ENCODE measurements at regions not wholly inside any gene's neighbourhood (a gene's known extent, or its start where the extent isn't known, plus 50 kb on each side); places are given as distances from the start of the nearest gene placed in this dataset.

- Histone ChIP-seq H3K27me3 (ENCODE audit: low read depth, low read length) (no peaks in the 10 kb centered on the region), H3K27ac (ENCODE audit: low read length) (no peak overlapping the region), H3K4me1 (ENCODE audit: control insufficient read depth in 1 of 2, insufficient read depth in 2 of 2, low read length in 2 of 2) (no peaks in the 10 kb centered on the region), H3K36me3 (ENCODE audit: control insufficient read depth in 1 of 2, insufficient read depth in 2 of 2, low read length in 2 of 2) (no peaks in the 10 kb centered on the region), H3K9me3 (ENCODE audit: control insufficient read depth in 1 of 2, low read length in 2 of 2) (no peaks in the 10 kb centered on the region), H3K4me3 (ENCODE audit: low read depth in 1 of 2, low read length in 2 of 2) (no peak overlapping the region)
Measured at GRCh38 chr4:34009951-34010350, 2234.4 kb downstream of the ARAP2 start.

- Histone ChIP-seq H3K27ac (ENCODE audit: low read length) (no peak overlapping the region), H3K36me3 (ENCODE audit: control insufficient read depth in 1 of 2, insufficient read depth in 2 of 2, low read length in 2 of 2) (no peaks in the 10 kb centered on the region), H3K4me3 (ENCODE audit: low read depth in 1 of 2, low read length in 2 of 2) (no peak overlapping the region), H3K4me1 (ENCODE audit: control insufficient read depth in 1 of 2, insufficient read depth in 2 of 2, low read length in 2 of 2) (no peaks in the 10 kb centered on the region), H3K9me3 (ENCODE audit: control insufficient read depth in 1 of 2, low read length in 2 of 2) (no peaks in the 10 kb centered on the region), H3K27me3 (ENCODE audit: low read depth, low read length) (no peaks in the 10 kb centered on the region)
Measured at GRCh38 chr4:34010751-34011519, 2233.4 kb downstream of the ARAP2 start.

GRCh38 chr4:34035225-34035624 lies 2209.1 kb downstream of the ARAP2 start:
- H3K27me3 ChIP-seq (ENCODE audit: low read depth, low read length): no peaks in the 10 kb centered on the region
- H3K4me1 ChIP-seq (ENCODE audit: control insufficient read depth in 1 of 2, insufficient read depth in 2 of 2, low read length in 2 of 2): no peaks in the 10 kb centered on the region
- H3K4me3 ChIP-seq (ENCODE audit: low read depth in 1 of 2, low read length in 2 of 2): no peak overlapping the region
- no peak overlapping the region for H3K27ac ChIP-seq (ENCODE audit: low read length)
- no peaks in the 10 kb centered on the region for H3K9me3 ChIP-seq (ENCODE audit: control insufficient read depth in 1 of 2, low read length in 2 of 2)
- no peaks in the 10 kb centered on the region for H3K36me3 ChIP-seq (ENCODE audit: control insufficient read depth in 1 of 2, insufficient read depth in 2 of 2, low read length in 2 of 2)

- H3K4me1 ChIP-seq (ENCODE audit: control insufficient read depth in 1 of 2, insufficient read depth in 2 of 2, low read length in 2 of 2): no peaks in the 10 kb centered on the region
- H3K27me3 ChIP-seq (ENCODE audit: low read depth, low read length): no peaks in the 10 kb centered on the region
- no peak overlapping the region for H3K4me3 ChIP-seq (ENCODE audit: low read depth in 1 of 2, low read length in 2 of 2)
- H3K27ac ChIP-seq (ENCODE audit: low read length): no peak overlapping the region
- H3K9me3 ChIP-seq (ENCODE audit: control insufficient read depth in 1 of 2, low read length in 2 of 2): no peaks in the 10 kb centered on the region
- no peaks in the 10 kb centered on the region for H3K36me3 ChIP-seq (ENCODE audit: control insufficient read depth in 1 of 2, insufficient read depth in 2 of 2, low read length in 2 of 2)
Measured at GRCh38 chr4:34037280-34037679, 2207.0 kb downstream of the ARAP2 start.

GRCh38 chr4:34039766-34040165 lies 2204.5 kb downstream of the ARAP2 start:
- Histone ChIP-seq H3K4me1 (ENCODE audit: control insufficient read depth in 1 of 2, insufficient read depth in 2 of 2, low read length in 2 of 2) (no peaks in the 10 kb centered on the region), H3K9me3 (ENCODE audit: control insufficient read depth in 1 of 2, low read length in 2 of 2) (no peaks in the 10 kb centered on the region), H3K27ac (ENCODE audit: low read length) (no peak overlapping the region), H3K27me3 (ENCODE audit: low read depth, low read length) (no peaks in the 10 kb centered on the region), H3K4me3 (ENCODE audit: low read depth in 1 of 2, low read length in 2 of 2) (no peak overlapping the region), H3K36me3 (ENCODE audit: control insufficient read depth in 1 of 2, insufficient read depth in 2 of 2, low read length in 2 of 2) (no peaks in the 10 kb centered on the region)

GRCh38 chr4:34043131-34043530 lies 2201.2 kb downstream of the ARAP2 start:
- no peaks in the 10 kb centered on the region for H3K9me3 ChIP-seq (ENCODE audit: control insufficient read depth in 1 of 2, low read length in 2 of 2)
- H3K27me3 ChIP-seq (ENCODE audit: low read depth, low read length): no peaks in the 10 kb centered on the region
- H3K27ac ChIP-seq (ENCODE audit: low read length): no peak overlapping the region

GRCh38 chr4:34046580-34046979 lies 2197.7 kb downstream of the ARAP2 start:
- Histone ChIP-seq H3K4me1 (ENCODE audit: control insufficient read depth in 1 of 2, insufficient read depth in 2 of 2, low read length in 2 of 2) (no peaks in the 10 kb centered on the region), H3K27ac (ENCODE audit: low read length) (no peak overlapping the region), H3K27me3 (ENCODE audit: low read depth, low read length) (no peaks in the 10 kb centered on the region), H3K36me3 (ENCODE audit: control insufficient read depth in 1 of 2, insufficient read depth in 2 of 2, low read length in 2 of 2) (no peaks in the 10 kb centered on the region), H3K4me3 (ENCODE audit: low read depth in 1 of 2, low read length in 2 of 2) (no peak overlapping the region), H3K9me3 (ENCODE audit: control insufficient read depth in 1 of 2, low read length in 2 of 2) (no peaks in the 10 kb centered on the region)

More at GRCh38 chr4:34043131-34043530, 2201.2 kb downstream of the ARAP2 start:
- no peak overlapping the region for H3K4me3 ChIP-seq (ENCODE audit: low read depth in 1 of 2, low read length in 2 of 2)
- no peaks in the 10 kb centered on the region for H3K36me3 ChIP-seq (ENCODE audit: control insufficient read depth in 1 of 2, insufficient read depth in 2 of 2, low read length in 2 of 2)
- H3K4me1 ChIP-seq (ENCODE audit: control insufficient read depth in 1 of 2, insufficient read depth in 2 of 2, low read length in 2 of 2): no peaks in the 10 kb centered on the region

GRCh38 chr4:34047363-34047762 lies 2197.0 kb downstream of the ARAP2 start:
- H3K9me3 ChIP-seq (ENCODE audit: control insufficient read depth in 1 of 2, low read length in 2 of 2): no peaks in the 10 kb centered on the region
- H3K27me3 ChIP-seq (ENCODE audit: low read depth, low read length): no peaks in the 10 kb centered on the region
- no peaks in the 10 kb centered on the region for H3K36me3 ChIP-seq (ENCODE audit: control insufficient read depth in 1 of 2, insufficient read depth in 2 of 2, low read length in 2 of 2)
- no peaks in the 10 kb centered on the region for H3K4me1 ChIP-seq (ENCODE audit: control insufficient read depth in 1 of 2, insufficient read depth in 2 of 2, low read length in 2 of 2)
- H3K4me3 ChIP-seq (ENCODE audit: low read depth in 1 of 2, low read length in 2 of 2): no peak overlapping the region
- H3K27ac ChIP-seq (ENCODE audit: low read length): no peak overlapping the region

- Histone ChIP-seq H3K27ac (ENCODE audit: low read length) (no peak overlapping the region), H3K4me3 (ENCODE audit: low read depth in 1 of 2, low read length in 2 of 2) (no peak overlapping the region), H3K9me3 (ENCODE audit: control insufficient read depth in 1 of 2, low read length in 2 of 2) (no peaks in the 10 kb centered on the region), H3K36me3 (ENCODE audit: control insufficient read depth in 1 of 2, insufficient read depth in 2 of 2, low read length in 2 of 2) (no peaks in the 10 kb centered on the region), H3K4me1 (ENCODE audit: control insufficient read depth in 1 of 2, insufficient read depth in 2 of 2, low read length in 2 of 2) (no peaks in the 10 kb centered on the region), H3K27me3 (ENCODE audit: low read depth, low read length) (no peaks in the 10 kb centered on the region)
Measured at GRCh38 chr4:34066126-34066525, 2178.2 kb downstream of the ARAP2 start.

- no peak overlapping the region for H3K4me3 ChIP-seq (ENCODE audit: low read depth in 1 of 2, low read length in 2 of 2)
- H3K27me3 ChIP-seq (ENCODE audit: low read depth, low read length): no peaks in the 10 kb centered on the region
- no peaks in the 10 kb centered on the region for H3K36me3 ChIP-seq (ENCODE audit: control insufficient read depth in 1 of 2, insufficient read depth in 2 of 2, low read length in 2 of 2)
- no peaks in the 10 kb centered on the region for H3K9me3 ChIP-seq (ENCODE audit: control insufficient read depth in 1 of 2, low read length in 2 of 2)
- H3K4me1 ChIP-seq (ENCODE audit: control insufficient read depth in 1 of 2, insufficient read depth in 2 of 2, low read length in 2 of 2): no peaks in the 10 kb centered on the region
- H3K27ac ChIP-seq (ENCODE audit: low read length): no peak overlapping the region
Measured at GRCh38 chr4:34091451-34091850, 2152.9 kb downstream of the ARAP2 start.

GRCh38 chr4:34094114-34094513 lies 2150.2 kb downstream of the ARAP2 start:
- Histone ChIP-seq H3K9me3 (ENCODE audit: control insufficient read depth in 1 of 2, low read length in 2 of 2) (no peaks in the 10 kb centered on the region), H3K27me3 (ENCODE audit: low read depth, low read length) (no peaks in the 10 kb centered on the region), H3K4me1 (ENCODE audit: control insufficient read depth in 1 of 2, insufficient read depth in 2 of 2, low read length in 2 of 2) (no peaks in the 10 kb centered on the region), H3K36me3 (ENCODE audit: control insufficient read depth in 1 of 2, insufficient read depth in 2 of 2, low read length in 2 of 2) (no peaks in the 10 kb centered on the region), H3K27ac (ENCODE audit: low read length) (no peak overlapping the region), H3K4me3 (ENCODE audit: low read depth in 1 of 2, low read length in 2 of 2) (no peak overlapping the region)

GRCh38 chr4:34105311-34105710 lies 2139.0 kb downstream of the ARAP2 start:
- H3K36me3 ChIP-seq (ENCODE audit: control insufficient read depth in 1 of 2, insufficient read depth in 2 of 2, low read length in 2 of 2): no peaks in the 10 kb centered on the region
- H3K27ac ChIP-seq (ENCODE audit: low read length): no peak overlapping the region
- H3K4me1 ChIP-seq (ENCODE audit: control insufficient read depth in 1 of 2, insufficient read depth in 2 of 2, low read length in 2 of 2): no peaks in the 10 kb centered on the region
- H3K9me3 ChIP-seq (ENCODE audit: control insufficient read depth in 1 of 2, low read length in 2 of 2): no peaks in the 10 kb centered on the region
- no peak overlapping the region for H3K4me3 ChIP-seq (ENCODE audit: low read depth in 1 of 2, low read length in 2 of 2)
- no peaks in the 10 kb centered on the region for H3K27me3 ChIP-seq (ENCODE audit: low read depth, low read length)
